PFSK-1 (cell line): ENCODE measurements at regions not wholly inside any gene's neighbourhood (a gene's known extent, or its start where the extent isn't known, plus 50 kb on each side); places are given as distances from the start of the nearest gene placed in this dataset.

Experiments
- FOXP2 ChIP-seq: optimal IDR thresholded peaks from 2 replicates; pipeline ENCODE3; 2011; ENCODE audit warnings: borderline replicate concordance, control low read depth, inconsistent platforms; ENCODE audit not compliant: insufficient read depth; ENCODE audit errors: extremely low read length, extremely low read depth
- POLR2AphosphoS5 ChIP-seq: IDR thresholded peaks from 2 replicates; pipeline ENCODE4 v1.6.1; 2012; ENCODE audit warnings: low read depth, mild to moderate bottlenecking, control low read depth, low read length, moderate library complexity
- REST ChIP-seq, 2 experiments: IDR thresholded peaks; 2 replicates each; pipeline versions ENCODE4 v1.6.1 to v1.8.0; 2011 to 2012; ENCODE audit warnings: low read depth in 2 of 2, low read length in 2 of 2, control low read depth in 1 of 2, inconsistent platforms in 1 of 2, mild to moderate bottlenecking in 1 of 2, moderate library complexity in 1 of 2; ENCODE audit not compliant: insufficient read depth in 1 of 2
- SIN3A ChIP-seq: IDR thresholded peaks from 2 replicates; pipeline ENCODE4 v1.6.1; 2012; ENCODE audit warnings: mild to moderate bottlenecking, low read length, moderate library complexity, borderline replicate concordance; ENCODE audit not compliant: insufficient read depth
- TAF1 ChIP-seq: IDR thresholded peaks from 2 replicates; pipeline ENCODE4 v1.6.1; 2012; ENCODE audit warnings: low read length, control low read depth, borderline replicate concordance; ENCODE audit not compliant: insufficient read depth

GRCh38 chr5:2165203-2165602 lies 282.5 kb upstream of the IRX4 start:
- TF ChIP-seq SIN3A: no peak
- TF ChIP-seq TAF1: no peak
- no peak for TF ChIP-seq POLR2AphosphoS5
- no peak for TF ChIP-seq FOXP2
- no peak for TF ChIP-seq REST (IDR thresholded peaks at IDR 0.05; ENCODE audit: insufficient read depth in 1 of 2, low read depth in 2 of 2, low read length in 2 of 2)

- no peak for TF ChIP-seq POLR2AphosphoS5
- no peak for TF ChIP-seq SIN3A
- TF ChIP-seq FOXP2: no peak
- no peak for TF ChIP-seq TAF1
- no peak for TF ChIP-seq REST (IDR thresholded peaks at IDR 0.05; ENCODE audit: insufficient read depth in 1 of 2, low read depth in 2 of 2, low read length in 2 of 2)
Measured at GRCh38 chr5:2164586-2164985, 281.9 kb upstream of the IRX4 start.

GRCh38 chr5:2163940-2164490 lies 281.3 kb upstream of the IRX4 start:
- no peak for TF ChIP-seq POLR2AphosphoS5
- TF ChIP-seq FOXP2: no peak
- no peak for TF ChIP-seq TAF1
- no peak for TF ChIP-seq REST (IDR thresholded peaks at IDR 0.05; ENCODE audit: insufficient read depth in 1 of 2, low read depth in 2 of 2, low read length in 2 of 2)
- TF ChIP-seq SIN3A: no peak

GRCh38 chr5:2163060-2163856 lies 280.5 kb upstream of the IRX4 start:
- no peak for TF ChIP-seq TAF1
- TF ChIP-seq REST (IDR thresholded peaks at IDR 0.05; ENCODE audit: insufficient read depth in 1 of 2, low read depth in 2 of 2, low read length in 2 of 2): no peak
- TF ChIP-seq SIN3A: no peak
- TF ChIP-seq FOXP2: no peak
- TF ChIP-seq POLR2AphosphoS5: no peak
